ENCODE measurements at regions not wholly inside any gene's neighbourhood (a gene's known extent, or its start where the extent isn't known, plus 50 kb on each side); places are given as distances from the start of the nearest gene placed in this dataset.
"Not testable (repeated sequence)": the region's sequence is repeated elsewhere in the genome, so short reads cannot be mapped to it uniquely, and the experiment has no call there.

- DNase-seq (ENCODE audit: low spot score in 2 of 2); FAIRE-seq: not testable (repeated sequence)
Observed at GRCh38 chr9:42534325-42534983, 351.0 kb downstream of the SPATA31A6 start.

GRCh38 chr9:42534984-42535325 lies 351.5 kb downstream of the SPATA31A6 start:
- DNase-seq (ENCODE audit: low spot score in 2 of 2); FAIRE-seq: not testable (repeated sequence)

- FAIRE-seq; DNase-seq (ENCODE audit: low spot score in 2 of 2): not testable (repeated sequence)
Observed at GRCh38 chr9:42550789-42551357, 367.4 kb downstream of the SPATA31A6 start.

GRCh38 chr9:42568530-42568929 lies 385.1 kb downstream of the SPATA31A6 start:
- DNase-seq (ENCODE audit: low spot score in 2 of 2); FAIRE-seq: not testable (repeated sequence)

- DNase-seq (ENCODE audit: low spot score in 2 of 2); FAIRE-seq: not testable (repeated sequence)
Observed at GRCh38 chr9:42568942-42569556, 385.6 kb downstream of the SPATA31A6 start.

GRCh38 chr9:42577851-42578250 lies 394.4 kb downstream of the SPATA31A6 start:
- not testable (repeated sequence) for DNase-seq (ENCODE audit: low spot score in 2 of 2); FAIRE-seq

All from frontal cortex (tissue), 3 donors.